ENCODE measurements at regions not wholly inside any gene's neighbourhood (a gene's known extent, or its start where the extent isn't known, plus 50 kb on each side); places are given as distances from the start of the nearest gene placed in this dataset.
A peak's percentile ranks its signal among the peaks of the same experiment; 100 is the strongest.
"Not testable (repeated sequence)": the region's sequence is repeated elsewhere in the genome, so short reads cannot be mapped to it uniquely, and the experiment has no call there.

DNA sequence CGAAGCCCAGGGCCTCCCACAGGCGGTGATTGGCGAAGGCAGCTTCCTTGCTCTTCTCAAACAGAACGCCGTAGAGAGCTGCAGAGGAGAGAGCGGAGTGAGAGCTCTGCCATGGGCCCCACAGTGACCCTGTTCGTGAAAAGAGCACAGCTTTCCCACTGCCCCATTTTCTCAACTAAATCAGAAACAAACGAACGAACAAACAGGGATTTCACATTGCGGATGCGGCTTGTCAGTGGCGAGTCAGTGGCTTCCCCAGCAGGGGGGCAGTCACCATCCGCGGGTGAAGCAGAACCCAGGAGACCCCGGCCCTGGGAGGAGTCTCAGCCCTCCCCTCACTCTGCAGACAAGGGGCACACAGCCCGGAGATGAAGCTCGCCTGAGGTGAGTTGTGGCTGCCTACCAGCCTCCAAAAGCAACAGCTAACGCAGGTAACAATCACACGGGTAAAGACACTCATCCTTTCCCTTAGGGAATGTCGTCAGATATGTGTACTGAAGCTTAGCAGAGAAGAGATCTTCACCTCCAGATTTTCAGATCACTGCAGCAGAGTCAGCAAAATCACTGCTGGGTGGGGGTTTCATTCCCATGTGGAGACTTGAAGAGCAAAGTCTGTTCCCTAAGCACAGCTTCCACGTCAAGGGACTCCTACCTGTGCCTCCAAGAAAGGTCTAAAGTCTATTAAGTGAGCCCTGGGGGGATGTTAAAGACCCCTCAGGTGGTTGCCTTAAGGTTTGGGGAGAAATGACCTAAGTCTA is 51.2 kb upstream of the GPR31 start:
- DNase-seq, result no peak

DNA sequence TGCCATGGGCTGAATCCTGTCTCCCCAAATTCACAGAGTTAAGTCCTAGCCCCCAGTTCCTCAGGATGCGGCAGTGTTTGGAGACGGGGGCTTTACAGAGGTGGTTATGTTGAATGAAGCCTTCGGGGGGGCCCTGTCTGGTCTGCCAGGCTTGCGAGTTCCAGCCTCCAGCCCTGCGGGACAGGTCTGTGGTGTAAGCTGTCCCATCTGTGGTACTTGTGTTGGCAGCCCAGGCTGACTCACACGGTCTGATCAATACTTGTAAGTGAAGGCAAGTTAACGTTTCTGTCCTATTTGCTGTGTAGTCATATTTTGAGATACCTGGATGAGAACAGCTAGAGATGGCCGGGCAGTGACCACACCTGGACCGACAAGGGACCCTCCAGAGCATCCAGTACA is 51.8 kb upstream of the GPR31 start:
- no peak for DNase-seq

DNA sequence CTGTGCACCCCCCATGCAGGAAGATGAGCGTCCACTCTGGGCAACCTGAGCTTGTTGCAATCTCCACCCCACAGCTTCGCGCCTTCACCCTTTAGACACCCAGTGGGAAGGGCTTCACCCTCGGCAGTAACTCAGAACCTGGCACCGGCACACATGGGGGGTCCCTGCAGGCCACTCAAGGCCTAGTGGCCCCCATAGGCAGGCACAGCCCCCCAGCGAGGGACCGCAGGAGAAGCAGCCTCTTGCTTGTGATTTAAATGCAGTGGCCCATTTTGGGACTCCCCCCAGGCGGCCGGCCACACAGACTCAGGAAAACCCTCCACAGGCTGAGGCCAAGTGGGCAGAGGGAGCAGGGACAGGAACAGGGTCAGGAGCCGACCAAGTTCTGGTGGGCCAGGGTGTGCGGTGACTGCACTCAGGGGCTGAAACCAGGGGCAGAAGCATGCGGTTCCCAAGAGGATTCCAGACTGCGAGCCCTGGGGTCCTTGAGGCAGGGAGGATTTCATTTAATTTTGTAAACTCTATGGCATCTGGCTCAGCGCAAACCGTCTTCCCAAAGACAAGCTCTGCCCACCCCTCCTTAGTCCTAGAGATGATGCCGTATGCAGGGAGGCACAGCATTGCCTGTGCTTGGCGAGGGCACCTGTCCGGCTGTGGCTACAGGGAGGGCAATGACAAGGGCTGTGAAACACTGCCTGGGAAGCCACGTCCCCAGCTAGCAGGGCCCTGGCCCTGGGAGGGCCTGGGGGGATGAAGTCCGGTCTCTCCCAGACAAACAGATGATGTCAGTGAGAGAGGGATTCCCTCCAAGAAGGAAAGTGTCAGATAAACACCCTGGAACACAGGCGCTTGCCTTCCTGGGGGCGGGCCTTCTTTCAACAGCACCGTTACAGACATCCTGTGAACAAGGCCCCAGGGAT is 52.9 kb upstream of the GPR31 start:
- DNase-seq, result no peak

DNA sequence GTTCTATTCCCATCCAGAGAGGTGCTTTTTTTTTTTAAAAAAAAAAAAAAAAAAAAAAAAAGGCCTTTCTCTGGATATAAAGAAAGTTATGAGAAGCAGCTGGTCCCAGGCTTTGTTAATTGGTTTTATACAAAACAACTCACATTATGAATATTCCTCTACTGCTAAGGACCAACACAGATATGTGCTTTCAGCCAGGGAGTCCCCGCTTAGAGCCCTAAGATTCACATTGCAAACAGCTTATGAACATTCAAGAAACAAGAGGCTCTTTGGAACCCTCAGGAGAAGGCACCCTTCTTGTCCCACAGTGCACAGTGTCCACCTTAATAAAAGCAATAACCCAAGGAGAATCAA is 53.5 kb upstream of the GPR31 start:
- no peak for DNase-seq

DNA sequence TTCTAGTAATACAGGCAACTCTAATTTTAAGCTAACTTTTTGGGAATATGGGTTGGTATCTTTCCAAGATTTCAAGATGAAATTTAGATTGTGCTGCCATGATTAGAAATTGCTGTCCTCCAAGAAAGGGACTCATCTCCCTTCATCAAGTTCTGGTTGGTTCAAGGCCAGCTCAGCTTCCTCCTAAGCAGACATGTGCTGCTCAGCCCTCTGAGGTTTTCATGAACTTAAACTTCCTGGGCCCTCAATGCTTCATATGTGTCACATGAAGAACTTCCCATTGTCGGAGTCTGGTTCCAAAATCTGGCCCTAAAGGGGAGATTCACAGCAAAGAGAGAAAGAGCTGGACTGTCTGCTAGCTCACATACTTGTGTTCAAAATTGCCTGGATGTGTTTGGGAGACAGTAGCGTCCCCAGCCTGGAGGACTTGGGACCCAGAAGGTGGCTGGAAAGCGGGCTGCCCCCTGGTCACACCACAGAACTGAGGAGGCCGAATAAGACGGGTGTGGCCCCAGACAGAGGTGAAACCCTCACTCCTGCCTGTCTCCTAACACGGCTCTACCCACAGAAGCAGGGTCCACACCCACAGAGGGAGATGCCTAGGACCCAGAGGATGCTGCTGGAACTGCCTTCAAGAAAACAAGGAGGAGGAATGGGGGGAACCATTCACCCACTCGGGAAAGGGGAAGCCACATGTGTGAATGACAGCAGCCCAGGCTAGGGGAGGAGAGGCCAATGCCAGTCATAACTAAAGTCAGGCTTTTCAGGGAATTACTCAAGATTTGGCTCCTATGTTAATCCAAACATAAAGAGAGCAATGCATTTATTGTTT is 54.3 kb upstream of the GPR31 start:
- no peak for DNase-seq

DNA sequence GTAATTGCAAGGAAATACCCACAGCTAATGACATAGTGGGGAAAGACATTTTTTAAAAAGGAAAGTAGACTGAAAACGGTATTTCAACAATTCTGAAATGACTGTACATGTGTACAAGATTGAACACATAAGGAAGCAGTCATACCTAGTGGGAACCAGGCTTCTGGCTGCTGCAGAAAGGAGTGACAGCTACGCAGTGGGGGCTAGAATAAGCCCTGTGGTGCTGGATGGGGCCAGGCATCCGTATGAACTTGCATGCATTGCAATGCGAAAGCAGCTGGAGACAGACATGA is 54.9 kb upstream of the GPR31 start:
- DNase-seq, result no peak

DNA sequence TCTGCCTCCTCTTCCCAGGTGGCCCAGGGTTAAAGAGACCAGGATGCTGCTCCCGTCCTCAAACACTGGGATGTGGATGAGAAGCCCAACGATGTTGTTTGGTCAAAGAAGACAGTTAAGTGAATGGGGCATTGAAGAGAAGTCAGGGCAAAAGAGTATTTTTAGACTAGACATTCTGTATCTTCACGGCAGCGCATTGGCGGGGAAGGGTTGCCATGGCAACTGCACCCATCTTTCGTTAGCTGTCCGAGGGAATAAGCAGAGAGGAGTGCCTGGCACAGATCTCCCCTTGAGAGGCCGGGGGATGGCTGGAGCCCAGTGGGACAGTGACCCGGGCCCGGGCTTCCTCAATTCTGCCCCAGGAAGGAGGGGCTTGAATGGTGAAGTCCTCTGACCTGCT is 56.4 kb upstream of the GPR31 start:
- no peak for DNase-seq

DNA sequence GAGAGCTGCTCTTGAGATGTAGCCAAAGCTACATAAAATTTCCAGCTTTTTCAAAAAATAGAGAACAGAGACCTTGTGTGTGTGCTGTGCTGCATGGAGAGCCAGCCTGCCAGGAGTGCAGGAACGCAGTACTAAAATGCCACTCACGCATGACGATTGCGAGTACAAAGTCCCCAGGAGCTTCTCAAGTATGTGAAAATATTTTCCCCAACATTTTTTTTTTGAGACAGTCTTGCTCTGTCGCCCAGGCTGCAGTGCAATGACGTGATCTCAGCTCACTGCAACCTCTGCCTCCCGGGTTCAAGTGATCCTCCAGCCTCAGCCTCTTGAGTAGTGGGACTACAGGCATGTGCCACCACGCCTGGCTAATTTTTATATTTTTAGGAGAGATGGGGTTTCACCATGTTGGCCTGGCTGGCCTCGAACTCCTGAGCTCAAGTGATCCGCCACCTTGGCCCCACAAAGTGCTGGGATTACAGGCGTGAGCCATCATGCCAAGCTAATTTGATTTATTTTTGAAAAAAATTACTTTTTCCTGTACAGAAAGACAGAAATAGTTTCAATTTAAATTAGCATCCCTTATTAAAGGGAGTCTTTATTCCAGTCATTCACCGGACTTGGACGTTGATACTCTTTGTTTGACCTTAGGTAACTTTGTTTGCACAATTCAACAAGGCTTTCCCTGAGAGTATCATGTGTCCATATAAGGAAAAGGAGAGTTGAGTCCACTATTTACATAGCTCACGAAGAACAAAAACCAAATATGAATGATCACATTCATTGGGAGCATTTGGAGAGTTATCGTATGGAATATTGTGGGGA is 57.9 kb upstream of the GPR31 start:
- not testable (repeated sequence) for DNase-seq

DNA sequence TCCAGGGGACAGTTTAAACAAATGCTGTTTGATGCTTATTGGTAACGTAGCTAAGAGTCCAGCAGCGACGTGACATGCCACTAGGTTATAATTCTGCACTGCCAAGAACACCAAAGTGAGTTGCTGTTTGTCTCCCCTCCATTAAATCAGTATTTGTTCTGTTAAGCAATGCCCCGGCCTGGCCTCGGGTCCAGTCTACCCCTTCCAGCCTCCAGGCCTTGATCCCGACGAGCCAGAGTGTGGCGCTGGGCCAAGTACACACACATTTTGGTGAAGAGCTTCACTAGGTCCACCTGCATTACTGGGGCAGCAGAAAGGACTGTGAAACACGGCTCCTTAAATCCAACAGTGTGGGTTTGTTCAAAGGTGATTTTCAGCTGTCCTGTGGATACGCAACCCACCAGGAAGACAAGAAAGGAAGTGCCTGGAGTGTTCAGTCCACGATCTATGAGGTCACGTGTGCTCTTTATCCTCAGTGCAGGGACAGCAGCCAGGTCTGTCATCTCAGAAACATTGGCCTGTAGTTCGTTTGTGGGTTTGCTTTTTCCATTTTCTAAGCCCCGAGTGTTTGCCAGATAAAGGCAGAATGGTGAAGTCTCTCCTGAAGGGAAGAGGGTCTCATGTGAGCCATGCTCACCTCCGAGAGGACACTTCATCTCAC is 58.7 kb upstream of the GPR31 start:
- not testable (repeated sequence) for DNase-seq

DNA sequence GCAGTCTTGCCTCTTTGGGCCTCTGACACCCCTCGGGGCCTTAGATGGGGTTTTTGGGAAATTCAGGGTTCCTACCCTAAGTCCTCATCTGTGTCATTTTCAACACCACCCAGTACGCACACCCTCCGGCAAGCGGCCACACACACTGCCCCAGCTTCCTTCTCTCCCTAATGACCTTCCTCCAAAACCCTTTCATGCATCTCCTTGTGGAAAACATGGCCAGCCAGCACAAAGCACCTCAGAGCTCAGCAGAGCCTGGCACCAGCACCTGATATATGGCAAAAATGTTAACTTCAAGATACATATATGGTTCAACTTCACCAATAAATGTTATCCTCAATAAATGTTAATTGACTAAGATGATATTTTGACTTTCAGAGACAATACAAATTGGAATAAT is 59.3 kb upstream of the GPR31 start:
- DNase-seq, result not testable (repeated sequence)

DNA sequence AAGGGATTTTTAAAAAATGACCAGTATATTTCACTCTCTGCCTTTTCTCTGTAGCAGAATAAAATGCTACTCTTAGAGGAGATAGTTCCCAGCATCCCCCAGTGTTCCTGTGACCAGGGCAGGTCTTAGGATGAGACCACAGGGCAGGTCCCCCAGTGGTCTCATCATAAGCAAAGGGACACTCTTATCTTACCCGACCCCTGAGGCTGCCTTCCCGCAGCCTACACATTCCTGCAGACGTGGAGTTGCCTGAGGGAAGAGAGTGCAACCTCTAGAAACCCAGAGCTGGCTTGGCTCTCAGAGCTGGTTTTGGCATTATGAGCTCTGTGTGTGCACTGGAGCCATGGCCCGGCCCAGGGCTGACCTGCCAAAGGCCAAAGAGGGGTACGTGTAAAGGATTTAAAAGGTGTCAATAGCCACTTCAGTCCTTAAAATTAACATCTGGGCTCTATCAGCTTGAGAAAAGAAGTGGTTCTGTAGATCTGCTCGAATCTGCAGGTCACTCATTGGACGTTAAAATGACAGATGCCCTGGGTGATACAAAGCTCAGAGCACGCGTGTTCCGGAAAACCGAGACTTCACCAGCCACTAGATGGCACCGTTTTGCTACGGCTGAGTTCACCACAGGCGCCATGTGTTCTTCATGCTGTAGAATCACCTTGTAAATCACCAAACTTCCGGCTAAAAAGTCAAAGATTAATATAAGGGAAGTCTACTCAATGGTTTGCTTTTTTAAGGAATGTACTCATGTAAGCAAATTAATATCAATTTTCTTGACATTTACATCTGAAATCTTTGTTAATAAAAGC is 60.4 kb upstream of the GPR31 start:
- peak; percentile 28 for DNase-seq

DNA sequence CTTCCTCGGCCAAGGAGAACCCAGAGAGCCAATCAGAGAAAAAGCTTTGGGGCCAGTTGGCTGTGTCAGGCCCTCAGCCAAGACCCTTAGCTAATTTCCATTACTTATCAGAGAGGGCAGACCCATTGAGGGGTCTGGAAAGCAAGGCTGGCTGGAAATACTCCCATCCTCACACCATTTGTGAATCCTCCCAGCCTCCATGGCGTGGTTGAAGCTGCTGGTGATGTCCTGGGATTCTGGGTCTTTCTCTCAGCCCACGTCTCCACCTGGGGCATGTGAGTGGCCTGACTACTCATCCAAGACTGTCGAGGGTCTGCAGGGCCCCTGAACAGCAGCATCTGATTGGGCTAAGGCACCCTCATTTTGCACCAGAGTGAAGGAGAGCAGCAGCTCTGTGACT is 61.3 kb upstream of the GPR31 start:
- not testable (repeated sequence) for DNase-seq

DNA sequence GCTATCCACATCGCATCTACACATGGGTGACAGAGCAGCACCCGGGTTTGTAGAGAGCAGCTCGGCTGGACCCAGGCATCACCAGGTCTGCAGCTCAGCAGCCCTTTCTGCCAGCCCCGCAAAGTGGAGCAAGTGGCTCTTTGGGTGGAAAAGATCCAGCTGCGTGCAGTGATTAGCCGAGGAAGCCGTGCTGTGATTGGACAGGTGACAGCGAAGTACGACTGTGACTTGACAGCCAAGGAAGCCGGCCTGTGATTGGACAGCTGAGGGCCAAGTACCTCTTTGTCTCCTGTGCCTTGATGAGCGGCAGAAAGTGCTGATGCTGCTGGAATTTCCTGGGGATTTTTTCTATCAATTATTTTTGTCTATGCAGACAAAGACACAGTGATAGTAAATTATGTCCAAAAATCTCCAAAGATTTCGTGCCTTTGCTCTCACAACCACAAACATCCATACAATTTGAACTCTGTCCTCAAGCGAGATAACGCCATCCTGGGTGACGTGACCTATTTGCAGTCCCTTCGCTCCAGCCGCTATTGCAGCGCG is 62.3 kb upstream of the GPR31 start:
- DNase-seq, result no peak

DNA sequence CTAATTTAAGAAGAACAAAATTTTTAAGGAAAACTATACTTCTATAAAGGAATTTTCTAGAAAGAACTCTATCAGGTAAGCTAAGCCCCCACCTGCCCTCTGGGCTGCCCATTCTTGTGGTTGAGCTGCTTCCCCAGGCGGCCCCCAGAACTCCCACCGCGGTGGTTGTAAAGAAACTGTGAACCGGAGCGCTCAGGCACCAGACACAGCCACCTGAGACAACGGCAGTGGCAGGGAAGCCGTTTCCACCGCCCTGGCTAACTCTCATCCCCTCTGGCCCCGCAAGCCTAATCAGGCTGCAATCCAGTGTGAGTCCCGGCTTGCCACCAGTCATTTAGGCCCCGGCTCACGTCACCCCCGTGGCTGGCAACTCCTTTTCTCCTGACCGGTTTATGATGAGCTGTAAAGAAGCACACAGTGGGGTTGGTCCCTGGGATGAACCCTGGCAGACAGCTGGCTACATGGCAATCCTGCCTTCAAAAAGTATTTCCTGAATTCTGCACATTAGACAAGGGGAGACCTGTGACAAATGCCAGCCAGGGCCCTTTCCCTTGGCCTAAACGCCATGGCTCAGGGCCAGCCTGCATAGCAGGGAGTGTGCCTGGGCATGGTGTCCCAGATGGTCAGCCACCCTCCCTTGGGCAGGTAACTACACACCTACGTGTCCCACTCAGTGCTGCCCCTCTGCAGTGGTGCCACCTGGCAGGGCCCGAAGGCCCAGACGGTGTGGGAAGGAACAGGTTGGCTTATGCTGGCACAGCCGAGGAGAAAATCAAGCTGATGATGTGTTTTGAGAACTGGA is 63.8 kb upstream of the GPR31 start:
- DNase-seq, result no peak

DNA sequence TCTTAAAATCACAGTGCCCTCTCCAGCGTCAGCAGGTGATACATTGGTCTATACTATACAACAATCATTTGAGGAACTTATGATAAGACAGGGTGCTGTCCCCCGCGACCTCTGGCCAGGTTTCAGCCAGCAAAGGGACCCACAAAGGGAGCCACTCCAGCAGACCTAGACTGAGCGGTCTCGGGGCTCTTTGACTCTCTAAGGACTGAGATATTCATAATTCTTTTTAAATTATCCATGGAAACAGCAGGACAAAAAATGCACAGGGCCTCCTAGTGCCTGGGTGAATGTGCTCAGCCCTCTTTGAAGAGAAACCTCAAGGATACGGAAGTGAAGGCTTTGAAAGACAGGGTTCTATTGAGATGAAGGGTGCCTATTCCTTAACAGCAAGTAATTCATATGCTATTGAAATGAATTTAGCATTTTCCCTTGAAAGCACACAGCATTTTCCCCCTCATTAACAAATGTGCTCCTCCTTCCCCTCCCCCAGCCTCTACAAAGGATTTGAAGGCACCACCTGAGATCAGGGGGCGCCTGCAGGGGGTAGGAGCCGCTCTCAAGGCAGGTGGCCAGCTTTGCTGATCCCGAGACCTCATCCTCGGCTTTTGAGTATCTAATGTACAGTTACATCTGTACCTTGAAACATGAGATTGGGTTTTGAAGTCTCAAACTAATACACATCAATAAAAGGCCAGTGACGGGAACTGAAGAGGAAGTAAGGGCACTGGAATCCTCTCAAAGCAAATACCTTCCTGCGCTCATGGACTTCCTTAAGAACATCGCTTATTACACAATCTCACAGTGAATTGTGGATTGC is 65.3 kb upstream of the UNC93A start:
- not testable (repeated sequence) for DNase-seq

DNA sequence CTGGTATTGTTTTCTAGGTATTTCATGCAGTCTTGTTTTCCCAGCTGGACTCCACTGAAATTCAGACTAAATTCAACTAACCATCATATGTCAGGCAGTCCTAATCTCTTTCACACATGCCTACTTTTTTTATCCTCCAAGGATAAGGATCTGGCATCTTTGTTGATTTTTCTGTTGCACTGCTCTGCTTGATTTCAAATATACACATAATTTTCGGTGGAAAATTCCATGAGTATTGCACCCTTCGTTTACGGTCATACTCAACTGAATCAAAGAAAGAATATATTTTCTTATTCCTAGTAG is 64.8 kb upstream of the UNC93A start:
- DNase-seq, result no peak

DNA sequence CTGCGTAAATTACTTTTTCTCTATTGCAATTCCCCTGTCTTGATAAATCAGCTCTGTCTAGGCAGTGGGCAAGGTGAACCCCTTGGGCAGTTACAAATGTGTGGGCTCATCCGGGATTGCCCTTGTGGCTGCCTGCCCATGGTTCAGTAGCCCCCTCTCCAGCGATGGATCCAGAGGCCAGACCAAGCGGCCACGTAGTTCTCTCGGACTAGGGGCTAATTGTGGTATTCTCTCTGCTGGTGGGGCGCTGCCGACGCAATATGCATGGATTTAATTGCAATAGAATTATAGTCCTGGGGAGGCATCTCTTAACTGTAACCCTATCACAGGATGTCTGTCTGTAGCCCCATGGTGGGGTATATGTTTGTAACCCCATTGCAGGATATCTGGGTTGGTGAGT is 64.3 kb upstream of the UNC93A start:
- DNase-seq, result no peak

DNA sequence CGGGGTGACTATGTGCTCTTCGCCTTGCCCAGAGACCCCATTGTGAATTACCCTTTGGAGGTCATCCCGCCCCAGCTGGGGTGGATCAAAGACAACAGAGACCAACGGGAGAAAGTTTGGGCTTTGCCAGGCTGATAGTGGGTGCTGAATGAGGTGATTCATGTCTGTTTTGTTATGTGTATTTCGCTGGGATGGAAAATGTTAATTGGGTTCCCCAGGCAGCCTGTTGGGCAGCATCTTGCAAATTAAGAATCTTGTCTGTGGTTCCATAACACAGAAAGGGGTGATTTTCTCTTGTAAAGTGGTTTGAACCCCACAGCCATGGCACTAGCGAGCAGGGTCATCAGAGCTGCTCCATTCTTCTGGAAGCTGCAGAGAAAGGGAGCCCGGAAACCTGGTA is 63.1 kb upstream of the UNC93A start:
- no peak for DNase-seq

DNA sequence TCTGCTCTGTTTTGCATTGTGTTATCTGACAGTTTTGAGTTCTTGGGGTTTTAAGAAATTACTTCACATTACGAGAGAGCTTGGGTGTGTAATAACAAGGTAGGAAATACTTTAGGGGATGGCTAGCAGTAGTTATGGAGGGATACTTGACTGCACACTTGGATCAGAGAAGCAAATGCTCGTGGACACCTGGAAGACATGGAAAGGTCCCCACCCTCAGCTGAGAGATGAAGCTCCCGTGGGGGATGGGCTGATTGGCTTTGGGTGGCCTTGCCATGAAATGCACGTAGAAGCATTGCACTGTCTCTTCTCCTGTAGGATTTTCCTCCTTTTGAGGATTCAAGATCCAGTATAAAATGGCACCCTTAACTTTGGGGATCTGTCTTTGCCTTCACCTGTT is 61.5 kb upstream of the UNC93A start:
- no peak for DNase-seq

All from central memory CD4-positive, alpha-beta T cell (primary cell).